ENCODE measurements at regions not wholly inside any gene's neighbourhood (a gene's known extent, or its start where the extent isn't known, plus 50 kb on each side); places are given as distances from the start of the nearest gene placed in this dataset.

GRCh38 chr1:234866007-234866866 is 256.3 kb upstream of the IRF2BP2 start (continued):
- TF ChIP-seq MLLT1 (IDR thresholded peaks at IDR 0.05) (peak; percentile 29 to 43; a peak in 2 of 4 replicates), BHLHE40 (IDR thresholded peaks at IDR 0.05; ENCODE audit: low read length) (peak; percentile 98), ZNF263 (CRISPR knock-in tag; IDR thresholded peaks at IDR 0.05; ENCODE audit: borderline replicate concordance) (no peak; the same call in 1 of the 2 replicates), CBX5 (IDR thresholded peaks at IDR 0.05; ENCODE audit: borderline replicate concordance, low read depth) (0 out of 2 replicates have a peak, but pooled peaks have one; percentile 7), UBTF (IDR thresholded peaks at IDR 0.05; ENCODE audit: borderline replicate concordance in 1 of 2, low read depth in 2 of 2, low read length in 2 of 2) (0 out of 4 replicates have a peak, but pooled peaks of 1 of the 2 experiments have one; percentile 49), TARDBP (IDR thresholded peaks at IDR 0.05) (no peak), PHB (CRISPR knock-in tag; IDR thresholded peaks at IDR 0.05) (no peak), CEBPG (CRISPR knock-in tag; IDR thresholded peaks at IDR 0.05) (peak; percentile 76), CEBPG (tag; conservative IDR thresholded peaks at IDR 0.05 in 1 of 2, IDR thresholded peaks at IDR 0.05 in 1 of 2) (peak; percentile 68 to 82; a peak in 3 of 4 replicates), FOXP4 (CRISPR knock-in tag; IDR thresholded peaks at IDR 0.05; ENCODE audit: borderline replicate concordance) (peak; percentile 61; the same call in 1 of the 2 replicates), MEF2D (tag; conservative IDR thresholded peaks at IDR 0.05; ENCODE audit: low read depth) (peak; percentile 51), NRF1 (conservative IDR thresholded peaks at IDR 0.05 in 1 of 2, IDR thresholded peaks at IDR 0.05 in 1 of 2) (peak; percentile 71 to 77), FOXJ2 (tag; IDR thresholded peaks at IDR 0.05) (peak; percentile 92), BACH1 (tag; IDR thresholded peaks at IDR 0.05) (peak; percentile 86; the same call in 1 of the 2 replicates), TBL1XR1 (IDR thresholded peaks at IDR 0.05; ENCODE audit: low read length in 2 of 2) (peak; percentile 58 to 98; a peak in 3 of 4 replicates), ZNF668 (CRISPR knock-in tag; IDR thresholded peaks at IDR 0.05) (peak; percentile 90), CREB3L1 (IDR thresholded peaks at IDR 0.05; ENCODE audit: borderline replicate concordance, low read depth) (peak; percentile 81), PREB (CRISPR knock-in tag; IDR thresholded peaks at IDR 0.05) (no peak)

Data from K562 (cell line).